ENCODE measurements at regions not wholly inside any gene's neighbourhood (a gene's known extent, or its start where the extent isn't known, plus 50 kb on each side); places are given as distances from the start of the nearest gene placed in this dataset.

DNA sequence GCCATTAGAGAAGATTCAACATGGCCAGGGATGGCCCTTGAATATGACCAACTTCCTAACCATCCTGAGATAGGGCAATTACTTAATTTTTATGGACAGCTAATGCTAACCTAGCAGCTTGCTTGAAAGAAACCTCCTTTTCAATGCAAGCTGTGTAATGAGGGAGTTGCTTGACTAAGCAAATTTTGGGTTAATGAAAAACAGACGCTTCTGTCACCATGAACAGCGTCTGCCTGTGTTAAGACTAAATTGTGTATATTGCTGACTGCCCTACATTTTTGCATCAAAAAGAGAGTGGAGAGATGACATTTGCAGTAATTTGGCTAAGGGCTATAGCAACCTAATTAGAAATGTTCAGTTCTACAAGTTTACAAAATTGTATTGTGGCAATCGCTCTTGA lies 319.2 kb upstream of the LRATD1 start:
- H2AFZ ChIP-seq (ENCODE audit: low read length): no peak overlapping the region
- no peak overlapping the region for H4K8ac ChIP-seq (replicated peaks; ENCODE audit: insufficient read length, low read depth, low read length)
- no peaks in the 10 kb centered on the region for H3K9me3 ChIP-seq (ENCODE audit: control insufficient read depth, low read depth, low read length)
- no peaks in the 10 kb centered on the region for H3K79me2 ChIP-seq (ENCODE audit: insufficient read depth, low read length)
- no peak overlapping the region for H2BK120ac ChIP-seq (ENCODE audit: low read depth, low read length, poor library complexity, severe bottlenecking)
- WGBS (ENCODE audit: extremely low coverage, insufficient read length, low lambda C conversion rate): no CpG with 5 or more reads among the region's 3 CpGs
- no peak overlapping the region for H4K5ac ChIP-seq (ENCODE audit: insufficient read length, low read depth, low read length)
- DNase-seq: no peak
- Mint-ChIP-seq H3K27ac (no peak overlapping the region), H3K27me3 (ENCODE audit: low read depth) (no peaks in the 10 kb centered on the region), H3K36me3 (ENCODE audit: insufficient read depth in 1 of 3, low read depth in 3 of 3) (no peaks in the 10 kb centered on the region), H3K4me1 (peaks cover 0 to 6% of the 10 kb centered on the region in 2 experiments; a peak in 1 of 4 replicates), H3K9me3 (no peaks in the 10 kb centered on the region; a peak in 1 of 5 replicates), H3K4me3 (no peak overlapping the region)
- no peak overlapping the region for H3K4ac ChIP-seq (ENCODE audit: low read depth, low read length)
- H4K91ac ChIP-seq (ENCODE audit: insufficient read length, low read depth, low read length): no peak overlapping the region
- no peak overlapping the region for H3K27ac ChIP-seq (ENCODE audit: insufficient read length, low read depth, low read length)
- H3K56ac ChIP-seq (ENCODE audit: insufficient read length, low read depth, low read length): no peak overlapping the region
- no peak overlapping the region for H3K4me2 ChIP-seq (ENCODE audit: insufficient read depth, insufficient read length, low read length)
- H3K23ac ChIP-seq (ENCODE audit: insufficient read length, low read depth, low read length): no peak overlapping the region
- H3T11ph ChIP-seq (ENCODE audit: low read length): no peak overlapping the region
- H3K23me2 ChIP-seq (ENCODE audit: insufficient read length, low read depth, low read length, poor library complexity, severe bottlenecking): no peaks in the 10 kb centered on the region
- no peaks in the 10 kb centered on the region for H3K79me1 ChIP-seq (ENCODE audit: insufficient read depth, low read depth, low read length, poor library complexity, severe bottlenecking)
- no peak overlapping the region for H2BK15ac ChIP-seq (ENCODE audit: low read depth, low read length)
- H3K18ac ChIP-seq (ENCODE audit: insufficient read length, low read depth, low read length): no peak overlapping the region
- no peak overlapping the region for H2AK5ac ChIP-seq (ENCODE audit: insufficient read length, low read length)
- no peaks in the 10 kb centered on the region for H3K4me1 ChIP-seq (ENCODE audit: insufficient read depth, low read length)
- H2BK5ac ChIP-seq (ENCODE audit: insufficient read length, low read length): no peak overlapping the region
- no peaks in the 10 kb centered on the region for H3K27me3 ChIP-seq (ENCODE audit: insufficient read depth, low read length)
- H3K14ac ChIP-seq (ENCODE audit: insufficient read depth, low read length): no peak overlapping the region
- no peak overlapping the region for H3K9ac ChIP-seq (ENCODE audit: extremely low read depth, insufficient read length, low read length)
- H2BK20ac ChIP-seq (ENCODE audit: low read depth, low read length, poor library complexity, severe bottlenecking): no peak overlapping the region
- no peak for TF ChIP-seq CTCF (conservative IDR thresholded peaks at IDR 0.05)
- no peak overlapping the region for H2BK12ac ChIP-seq (ENCODE audit: insufficient read length, low read depth, low read length)
- H4K20me1 ChIP-seq (ENCODE audit: control insufficient read depth, insufficient read depth, insufficient read length): no peaks in the 10 kb centered on the region
